Epidermal melanocyte (primary cell): ENCODE measurements at regions not wholly inside any gene's neighbourhood (a gene's known extent, or its start where the extent isn't known, plus 50 kb on each side); places are given as distances from the start of the nearest gene placed in this dataset.
"Not testable (repeated sequence)": the region's sequence is repeated elsewhere in the genome, so short reads cannot be mapped to it uniquely, and the experiment has no call there.

Experiments used
- DNase-seq: peaks from one replicate; pipeline ENCODE4 v3.0.0; 2011; ENCODE audit warnings: low spot score; ENCODE audit not compliant: insufficient read length

- DNase-seq, result no peak
Measured at GRCh38 chr6:157727629-157728182, 95.3 kb upstream of the SNX9 start.

- no peak for DNase-seq
Measured at GRCh38 chr6:157728183-157728881, 94.7 kb upstream of the SNX9 start.

- no peak for DNase-seq
Measured at GRCh38 chr6:157731221-157731620, 91.8 kb upstream of the SNX9 start.

GRCh38 chr6:157732007-157732406 is 91.0 kb upstream of the SNX9 start:
- DNase-seq, result no peak

- DNase-seq, result no peak
Measured at GRCh38 chr6:157732416-157733161, 90.5 kb upstream of the SNX9 start.

- DNase-seq, result not testable (repeated sequence)
Measured at GRCh38 chr6:157736555-157736954, 86.5 kb upstream of the SNX9 start.

- DNase-seq, result no peak
Measured at GRCh38 chr6:157741321-157741947, 81.6 kb upstream of the SNX9 start.

- DNase-seq, result no peak
Measured at GRCh38 chr6:157741948-157742556, 81.0 kb upstream of the SNX9 start.

GRCh38 chr6:157744102-157744601 is 78.9 kb upstream of the SNX9 start:
- no peak for DNase-seq

- no peak for DNase-seq
Measured at GRCh38 chr6:157746897-157747296, 76.1 kb upstream of the SNX9 start.

- DNase-seq, result no peak
Measured at GRCh38 chr6:157747370-157747769, 75.7 kb upstream of the SNX9 start.

GRCh38 chr6:157748839-157749571 is 74.0 kb upstream of the SNX9 start:
- no peak for DNase-seq

GRCh38 chr6:157750973-157751372 is 72.1 kb upstream of the SNX9 start:
- DNase-seq, result not testable (repeated sequence)

GRCh38 chr6:157751547-157752200 is 71.4 kb upstream of the SNX9 start:
- DNase-seq, result no peak

- DNase-seq, result not testable (repeated sequence)
Measured at GRCh38 chr6:157752879-157753278, 70.2 kb upstream of the SNX9 start.

GRCh38 chr6:157753291-157753690 is 69.8 kb upstream of the SNX9 start:
- DNase-seq, result no peak

- DNase-seq, result not testable (repeated sequence)
Measured at GRCh38 chr6:157753801-157754200, 69.2 kb upstream of the SNX9 start.

- DNase-seq, result no peak
Measured at GRCh38 chr6:157754351-157754750, 68.7 kb upstream of the SNX9 start.

GRCh38 chr6:157755032-157755745 is 67.9 kb upstream of the SNX9 start:
- no peak for DNase-seq
